ENCODE measurements at regions not wholly inside any gene's neighbourhood (a gene's known extent, or its start where the extent isn't known, plus 50 kb on each side); places are given as distances from the start of the nearest gene placed in this dataset.

DNA sequence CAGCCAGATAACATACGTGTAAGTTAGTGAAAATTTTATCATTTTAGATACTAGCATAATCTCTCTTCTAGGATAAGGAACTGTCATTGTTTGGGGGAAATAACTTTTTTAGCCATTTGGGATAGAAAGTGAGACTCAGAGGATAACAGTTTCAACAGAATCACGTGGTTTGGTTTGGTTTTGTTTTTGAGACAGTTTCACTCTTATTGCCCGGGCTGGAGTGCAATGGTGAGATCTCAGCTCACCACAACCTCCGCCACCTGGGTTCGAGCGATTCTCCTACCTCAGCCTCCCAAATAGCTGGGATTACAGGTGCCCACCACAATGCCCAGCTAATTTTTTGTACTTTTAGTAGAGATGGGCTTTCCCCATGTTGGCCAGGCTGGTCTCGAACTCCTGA lies 323.2 kb upstream of the MEIS1 start:
- TF ChIP-seq, protein P1, sequence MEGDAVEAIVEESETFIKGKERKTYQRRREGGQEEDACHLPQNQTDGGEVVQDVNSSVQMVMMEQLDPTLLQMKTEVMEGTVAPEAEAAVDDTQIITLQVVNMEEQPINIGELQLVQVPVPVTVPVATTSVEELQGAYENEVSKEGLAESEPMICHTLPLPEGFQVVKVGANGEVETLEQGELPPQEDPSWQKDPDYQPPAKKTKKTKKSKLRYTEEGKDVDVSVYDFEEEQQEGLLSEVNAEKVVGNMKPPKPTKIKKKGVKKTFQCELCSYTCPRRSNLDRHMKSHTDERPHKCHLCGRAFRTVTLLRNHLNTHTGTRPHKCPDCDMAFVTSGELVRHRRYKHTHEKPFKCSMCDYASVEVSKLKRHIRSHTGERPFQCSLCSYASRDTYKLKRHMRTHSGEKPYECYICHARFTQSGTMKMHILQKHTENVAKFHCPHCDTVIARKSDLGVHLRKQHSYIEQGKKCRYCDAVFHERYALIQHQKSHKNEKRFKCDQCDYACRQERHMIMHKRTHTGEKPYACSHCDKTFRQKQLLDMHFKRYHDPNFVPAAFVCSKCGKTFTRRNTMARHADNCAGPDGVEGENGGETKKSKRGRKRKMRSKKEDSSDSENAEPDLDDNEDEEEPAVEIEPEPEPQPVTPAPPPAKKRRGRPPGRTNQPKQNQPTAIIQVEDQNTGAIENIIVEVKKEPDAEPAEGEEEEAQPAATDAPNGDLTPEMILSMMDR (IDR thresholded peaks at IDR 0.05): no peak
- TF ChIP-seq POLR2A (IDR thresholded peaks at IDR 0.05): no peak
